HG03439 (cell line): ENCODE measurements at regions not wholly inside any gene's neighbourhood (a gene's known extent, or its start where the extent isn't known, plus 50 kb on each side); places are given as distances from the start of the nearest gene placed in this dataset.
A peak's percentile ranks its signal among the peaks of the same experiment; 100 is the strongest.

Experiments used
- ATAC-seq: cut with Tn5 transposase; IDR thresholded peaks from one replicate; pipeline ENCODE4 v1.9.1; 2021; ENCODE audit warnings: mild to moderate bottlenecking, moderate library complexity; ENCODE audit not compliant: unreplicated experiment

DNA sequence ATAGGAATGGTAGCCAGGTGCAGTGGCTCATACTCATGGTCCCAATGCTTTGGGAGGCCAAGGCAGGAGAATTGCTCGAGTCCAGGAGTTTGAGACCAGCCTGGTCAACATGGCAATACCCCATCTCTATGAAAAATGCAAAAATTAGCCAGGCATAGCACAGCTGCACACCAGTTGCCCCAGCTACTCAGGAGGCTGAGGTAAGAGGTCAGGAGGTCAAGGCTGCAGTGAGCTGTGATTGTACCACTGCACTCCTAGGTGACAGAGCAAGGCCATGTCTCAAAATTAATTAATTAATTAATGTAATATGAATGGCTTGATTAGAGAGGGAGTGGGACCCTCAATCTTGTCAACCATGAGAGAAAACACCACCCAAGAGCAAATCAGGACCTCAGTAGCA is 198.7 kb upstream of the DUSP10 start:
- no peak for ATAC-seq

DNA sequence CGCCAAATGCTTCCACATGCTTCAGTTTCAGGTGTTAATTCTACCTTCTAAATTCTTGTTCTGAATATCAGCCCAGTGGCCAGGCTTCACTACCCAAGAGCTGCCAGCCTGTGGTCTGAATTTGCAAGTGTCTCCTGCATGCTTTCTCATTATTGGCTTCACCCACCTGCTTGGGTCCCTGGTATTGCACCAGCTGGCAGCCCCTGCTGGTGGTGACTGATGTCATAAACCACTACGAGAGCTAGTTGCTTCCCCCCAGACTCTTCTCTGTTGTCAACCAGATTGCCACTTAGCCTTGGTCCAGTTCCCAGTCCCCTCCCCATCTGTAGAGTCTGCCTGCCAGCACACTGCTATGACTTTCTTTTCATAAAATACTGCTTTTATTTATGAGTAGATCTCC is 197.7 kb upstream of the DUSP10 start:
- peak; percentile 82 for ATAC-seq

DNA sequence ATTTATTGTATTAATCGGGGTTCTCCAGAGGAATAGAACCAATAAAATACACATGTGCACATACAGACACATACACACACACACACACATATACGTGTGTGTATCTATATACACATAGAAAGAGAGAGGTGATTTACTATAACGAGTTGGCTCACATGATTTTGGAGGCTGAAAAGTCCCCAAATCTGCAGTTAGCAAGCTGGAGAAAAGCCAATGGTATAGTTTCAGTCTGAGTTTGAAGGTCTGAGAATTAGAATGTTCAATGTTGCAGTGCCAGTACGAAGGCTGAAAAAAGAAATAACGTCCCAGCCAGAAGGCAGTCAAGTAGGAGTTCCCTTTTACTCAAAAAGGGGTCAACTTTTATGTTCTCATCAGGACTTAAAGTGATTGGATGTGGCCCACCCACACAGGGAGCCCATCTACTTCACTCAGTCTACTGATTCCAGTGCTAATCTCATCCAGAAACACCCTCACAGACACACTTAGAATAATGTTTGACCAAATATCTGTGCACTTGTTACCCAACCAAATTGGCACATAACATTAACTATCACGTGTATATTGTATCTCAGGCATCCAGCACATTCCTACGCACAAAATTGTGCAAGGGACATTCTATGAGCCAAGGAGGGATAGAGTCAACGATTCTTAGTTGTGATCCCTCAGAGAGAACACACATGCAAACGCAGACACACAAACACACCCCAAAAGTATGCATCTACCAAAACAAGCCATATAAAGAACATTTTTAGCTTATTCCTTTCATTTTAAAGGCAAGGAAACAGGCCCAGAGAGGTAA is 195.5 kb upstream of the DUSP10 start:
- peak; percentile 44 for ATAC-seq

DNA sequence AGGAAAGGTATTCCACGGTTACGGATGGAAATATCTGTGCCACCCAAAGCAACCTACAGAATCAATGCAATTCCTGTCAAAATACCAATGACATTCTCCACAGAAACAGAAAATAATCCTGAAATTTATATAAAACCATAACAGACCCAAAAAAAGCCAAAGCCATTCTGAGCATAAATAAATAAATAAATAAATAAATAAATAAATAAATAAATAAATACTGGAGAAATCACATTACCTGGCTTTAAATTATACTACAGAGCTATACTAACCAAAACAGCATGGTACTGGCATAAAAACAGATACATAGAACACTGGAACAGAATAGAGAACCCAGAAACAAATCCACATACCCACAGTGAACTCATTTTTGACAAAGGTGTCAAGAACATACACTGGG is 191.9 kb upstream of the DUSP10 start:
- ATAC-seq: no peak

DNA sequence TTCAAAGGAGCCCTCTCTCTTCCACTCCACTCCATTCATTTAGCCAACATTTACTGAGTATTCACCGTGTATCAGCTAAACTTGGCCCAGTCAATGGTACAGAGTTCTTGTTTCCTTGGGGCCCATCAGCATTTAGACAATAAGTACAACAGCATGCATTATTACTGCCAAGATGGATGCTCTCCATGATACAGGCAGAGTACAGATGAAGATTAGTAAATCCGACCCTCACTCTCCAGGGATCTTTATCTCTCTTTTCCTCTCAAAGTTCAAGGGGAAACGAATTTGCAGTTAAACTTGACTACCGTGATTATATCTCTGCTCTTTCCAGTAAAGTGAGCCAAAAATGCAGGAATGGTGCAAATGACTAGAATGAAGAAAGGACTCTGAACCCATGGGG is 184.6 kb upstream of the DUSP10 start:
- no peak for ATAC-seq

DNA sequence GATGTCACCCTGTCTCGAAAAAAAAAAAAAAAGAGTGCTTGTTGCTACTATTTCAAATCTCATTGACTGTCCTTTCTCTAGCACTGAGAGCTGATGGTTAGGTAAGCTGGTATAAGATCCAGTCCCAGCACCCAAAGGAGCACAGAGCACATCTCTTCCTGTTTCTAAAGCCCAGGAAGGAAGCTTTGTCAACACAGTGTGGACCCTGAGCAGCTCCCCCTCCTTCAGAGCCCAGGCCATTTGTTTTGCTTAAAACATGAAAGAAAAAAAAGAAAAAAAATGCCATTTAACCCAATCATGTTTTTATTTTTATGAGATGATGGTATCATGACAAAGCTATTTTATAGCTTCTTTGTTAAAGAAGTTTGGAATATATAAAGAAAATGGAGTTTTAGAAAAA is 184.1 kb upstream of the DUSP10 start:
- ATAC-seq: no peak

DNA sequence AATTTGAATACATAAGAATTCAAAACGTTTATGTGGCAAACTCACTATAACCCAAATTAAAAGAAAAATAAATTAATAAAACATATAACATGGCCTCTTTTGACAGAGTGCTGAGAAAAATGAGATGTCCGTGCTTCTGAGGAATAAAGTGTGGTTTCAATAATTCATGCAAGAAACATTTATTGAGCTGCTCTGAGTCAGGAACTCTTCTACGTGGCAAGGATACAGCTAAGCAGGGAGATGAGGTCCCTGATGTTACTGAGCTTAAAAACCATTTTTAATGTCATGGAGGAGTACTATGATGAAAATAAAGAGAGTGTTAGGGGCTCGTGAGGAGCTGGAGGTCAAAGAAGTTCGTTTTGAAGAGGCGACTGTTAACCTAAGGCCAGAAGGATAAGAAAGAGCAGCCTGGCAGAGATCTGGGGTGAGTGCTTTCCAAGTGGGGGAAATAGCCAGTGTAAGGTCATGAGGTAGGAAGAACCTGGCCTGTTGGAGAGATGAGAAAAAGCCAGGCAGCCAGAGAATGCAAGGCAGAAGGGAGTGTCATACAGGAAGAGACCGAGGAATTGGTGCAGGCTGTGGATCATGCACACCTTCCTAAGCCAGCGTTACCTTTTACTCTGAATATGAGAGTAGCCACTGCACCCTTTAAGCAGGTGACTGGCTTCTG is 182.2 kb upstream of the DUSP10 start:
- no peak for ATAC-seq

DNA sequence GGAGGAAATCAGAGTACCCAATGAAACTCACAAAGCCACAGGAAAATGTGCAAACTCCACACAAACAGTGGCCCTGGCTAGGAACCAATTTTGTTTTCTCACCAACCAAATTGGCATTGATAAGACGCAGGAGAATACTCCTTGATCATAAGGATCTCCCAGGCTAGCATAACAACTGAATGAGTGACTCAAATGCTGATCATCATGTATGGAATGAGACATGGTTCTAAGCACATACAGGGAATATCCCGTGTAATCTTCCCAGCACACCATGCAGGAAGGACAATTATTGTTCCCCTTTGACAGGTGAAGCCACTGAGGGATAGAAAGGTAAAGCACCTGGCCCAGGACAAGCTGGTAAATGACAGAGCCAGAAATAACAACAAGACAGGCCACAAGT is 180.0 kb upstream of the DUSP10 start:
- no peak for ATAC-seq

DNA sequence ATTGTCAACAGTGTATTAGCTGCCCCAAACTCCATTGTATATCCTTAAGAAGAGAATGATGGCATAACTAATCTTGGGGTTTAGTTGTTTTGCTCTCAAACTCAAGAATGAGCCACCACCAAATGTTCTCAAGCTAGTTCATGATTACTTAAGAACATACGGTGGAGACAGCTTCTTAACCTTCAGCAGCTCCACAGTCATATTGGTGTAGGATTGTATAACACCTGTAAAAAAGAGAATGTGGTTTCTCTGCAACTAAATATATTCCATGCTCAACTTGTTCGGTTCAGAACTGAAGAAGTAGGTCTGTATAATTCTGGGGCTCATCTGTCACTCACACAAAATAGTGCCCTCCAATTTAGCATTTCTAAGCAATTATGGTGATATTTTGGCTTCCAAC is 177.9 kb upstream of the DUSP10 start:
- no peak for ATAC-seq

DNA sequence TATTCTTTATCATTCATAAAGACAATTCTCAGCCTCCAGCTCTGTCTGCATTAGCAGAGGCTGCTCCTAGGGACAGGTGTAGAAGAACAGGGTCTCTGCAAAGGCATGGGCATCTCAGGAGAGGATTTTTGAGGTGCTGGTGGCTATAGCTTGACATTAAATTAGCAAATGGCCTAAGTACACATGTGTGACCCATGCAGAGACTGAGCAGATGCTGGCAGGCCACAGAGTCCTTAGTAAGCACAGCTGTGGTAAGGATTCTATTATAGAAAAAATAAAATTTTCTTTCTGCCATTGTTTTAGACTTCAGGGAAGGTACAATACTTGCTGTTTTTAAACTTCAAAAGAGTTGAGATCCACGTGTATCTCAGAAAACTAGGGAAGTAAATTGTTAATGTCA is 177.5 kb upstream of the DUSP10 start:
- no peak for ATAC-seq

DNA sequence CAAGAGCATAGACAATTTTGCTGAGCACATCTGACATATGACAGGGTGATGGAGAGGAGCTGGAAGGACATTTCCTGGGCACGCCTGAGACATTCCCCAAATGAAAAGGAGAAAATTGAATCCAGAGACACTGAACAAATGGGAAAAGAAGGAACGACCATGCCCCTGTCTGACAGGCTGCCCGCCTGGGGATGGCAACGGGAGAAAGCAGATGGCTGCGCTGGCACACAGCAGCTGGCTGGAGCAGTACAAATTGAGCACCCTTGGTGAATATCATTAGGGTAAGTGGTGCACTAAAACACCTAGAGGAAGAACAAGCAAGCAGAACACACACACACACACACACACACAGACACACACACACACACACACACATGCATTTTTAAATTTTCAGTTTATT is 174.3 kb upstream of the DUSP10 start:
- ATAC-seq: no peak

DNA sequence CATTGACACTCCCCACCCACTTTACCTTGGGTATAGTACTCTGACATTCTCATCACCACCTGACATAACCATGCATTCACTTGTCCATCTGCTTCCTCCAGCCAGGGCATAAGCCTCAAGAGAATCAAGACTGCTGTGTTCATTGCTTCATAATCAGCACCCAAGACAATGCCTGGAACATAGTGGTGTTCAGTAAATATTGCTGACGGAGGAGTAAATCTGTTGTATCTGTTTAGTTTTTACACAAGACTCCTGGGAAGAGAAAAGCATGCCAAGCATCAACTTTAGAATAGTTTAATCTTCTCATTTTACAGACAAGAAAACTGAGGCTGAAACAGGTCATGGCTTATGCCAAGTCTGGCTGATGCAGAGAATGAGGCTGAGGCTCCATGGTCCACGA is 173.9 kb upstream of the DUSP10 start:
- ATAC-seq: no peak

DNA sequence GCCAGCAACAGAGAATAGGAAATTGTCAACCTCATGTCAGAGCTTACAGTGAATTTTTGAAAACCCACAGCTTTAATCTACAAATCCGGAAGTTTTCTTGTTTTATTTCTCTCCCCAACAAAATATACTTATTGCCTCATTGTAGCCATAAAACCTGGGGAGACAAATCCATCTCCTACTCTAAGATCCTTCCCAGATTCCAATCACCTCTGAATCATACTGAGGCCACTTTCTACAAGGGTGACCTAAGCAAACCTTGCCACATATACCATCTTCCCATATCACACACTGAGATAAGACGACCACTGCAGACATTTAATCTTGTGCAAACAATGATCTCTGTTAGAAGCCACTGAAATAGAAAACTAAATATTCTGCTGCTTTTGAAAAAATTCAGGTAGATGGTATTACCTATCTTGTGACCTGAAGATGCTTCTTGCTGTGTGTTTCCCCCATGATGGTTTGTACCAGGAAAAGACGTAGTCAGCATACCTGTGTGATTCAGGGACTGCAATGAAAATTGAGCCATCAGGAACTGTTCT is 171.5 kb upstream of the DUSP10 start:
- ATAC-seq: no peak

DNA sequence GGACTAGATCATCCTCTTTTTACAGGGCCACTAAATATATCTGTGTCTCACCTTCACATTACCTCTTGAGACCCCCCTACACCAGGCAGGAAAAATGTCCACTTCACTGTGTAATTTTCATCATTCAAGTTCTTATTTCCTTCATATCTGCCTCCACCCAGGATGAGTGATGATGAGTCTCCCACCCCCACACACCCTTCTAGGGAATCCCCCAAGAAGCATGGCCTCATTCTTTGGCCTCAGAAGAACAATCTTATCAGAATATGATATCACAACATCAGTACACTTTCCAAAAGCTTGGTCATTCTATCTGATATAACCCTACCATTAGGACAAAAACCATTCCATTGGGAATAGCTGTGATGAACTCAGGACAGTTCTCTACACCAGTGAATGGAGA is 170.3 kb upstream of the DUSP10 start:
- ATAC-seq: no peak

DNA sequence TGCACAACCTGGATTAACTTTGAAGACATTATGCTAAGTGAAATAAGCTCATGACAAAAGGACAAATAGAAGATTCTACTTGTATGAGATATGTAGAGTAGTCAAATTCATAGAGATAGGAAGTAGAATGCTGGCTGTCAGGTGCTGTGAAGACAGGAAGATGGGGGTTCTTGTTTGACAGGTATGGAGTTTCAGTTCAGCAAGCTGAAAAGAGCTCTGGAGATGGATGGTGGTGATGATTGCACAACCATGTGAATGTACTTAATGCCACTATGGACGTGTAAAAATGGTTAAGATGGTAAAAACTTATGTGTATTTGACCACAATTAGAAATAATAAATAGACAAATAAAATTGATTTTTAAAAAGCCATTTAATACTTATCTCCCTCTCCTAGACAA is 169.8 kb upstream of the DUSP10 start:
- no peak for ATAC-seq

DNA sequence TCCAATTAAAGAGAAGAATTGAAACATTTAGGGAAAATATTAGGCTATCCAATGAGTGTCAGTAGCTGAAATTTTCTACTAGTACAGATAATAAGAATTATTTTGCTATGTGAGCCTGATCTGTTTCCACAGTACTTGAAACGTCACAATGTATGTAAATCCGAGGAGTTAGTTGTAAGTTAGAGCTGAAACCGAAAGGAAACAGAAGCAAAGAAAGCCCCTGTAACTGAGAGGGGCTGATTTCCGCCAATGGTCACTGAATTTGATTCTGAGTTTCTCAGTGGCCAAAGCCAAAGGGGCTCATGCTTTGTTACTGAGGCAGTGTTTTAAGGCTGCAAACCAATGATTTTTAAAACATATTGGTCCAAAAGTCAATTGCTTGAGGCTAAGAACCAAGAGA is 168.3 kb upstream of the DUSP10 start:
- no peak for ATAC-seq

DNA sequence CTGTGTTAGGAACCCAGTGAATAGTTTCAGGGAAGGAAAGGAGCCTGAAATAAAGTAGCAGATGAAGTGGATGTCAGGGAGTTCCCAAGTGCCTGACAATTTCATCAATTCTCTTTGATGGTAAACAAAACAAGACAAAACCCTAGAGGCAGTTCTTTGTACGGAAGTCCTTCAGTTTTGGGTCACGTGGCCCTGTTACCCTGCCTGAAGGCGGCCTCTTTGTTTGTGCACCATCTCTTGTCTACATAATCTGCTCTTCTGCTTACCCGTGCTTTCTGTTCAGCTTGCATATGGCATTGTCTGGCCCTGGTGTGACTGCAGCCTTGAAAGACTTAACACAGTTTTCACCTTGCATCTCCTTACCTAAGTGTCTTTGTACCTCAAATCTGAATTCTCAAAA is 166.7 kb upstream of the DUSP10 start:
- ATAC-seq: no peak

DNA sequence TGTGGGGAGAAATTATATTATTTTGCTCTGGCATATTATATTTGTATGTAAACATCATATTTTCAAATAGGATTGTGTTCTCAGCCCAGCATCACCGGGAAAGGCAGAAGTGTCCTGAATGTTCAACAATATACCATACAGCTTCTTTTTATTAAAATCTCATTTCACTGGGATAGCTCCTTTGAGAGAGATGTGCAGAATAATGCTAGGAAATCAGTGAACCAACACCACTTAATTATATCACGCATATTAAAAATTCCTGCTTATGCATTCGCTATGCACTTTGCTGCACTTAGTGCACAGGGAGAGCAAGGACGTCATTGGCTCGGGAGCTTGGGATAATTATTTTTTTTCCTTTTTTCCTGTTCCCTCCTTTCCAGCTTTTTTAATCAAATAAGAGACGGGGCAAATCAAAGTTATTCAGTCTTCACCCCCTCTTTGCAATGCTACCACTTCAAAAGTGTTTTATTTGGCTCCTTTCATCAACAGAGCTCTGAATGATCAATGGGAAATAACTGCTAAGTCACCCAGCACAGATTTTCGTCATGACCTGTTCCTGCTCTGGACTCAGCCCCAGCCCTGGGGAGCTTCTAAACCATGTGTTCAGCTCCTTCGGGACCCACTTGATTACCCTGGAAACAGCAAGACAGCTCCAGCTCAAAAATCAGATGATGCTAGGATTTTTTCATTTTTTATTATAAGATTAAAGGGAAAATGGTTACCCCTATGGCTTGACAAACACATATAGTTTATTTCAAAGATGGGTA is 165.5 kb upstream of the DUSP10 start:
- no peak for ATAC-seq

DNA sequence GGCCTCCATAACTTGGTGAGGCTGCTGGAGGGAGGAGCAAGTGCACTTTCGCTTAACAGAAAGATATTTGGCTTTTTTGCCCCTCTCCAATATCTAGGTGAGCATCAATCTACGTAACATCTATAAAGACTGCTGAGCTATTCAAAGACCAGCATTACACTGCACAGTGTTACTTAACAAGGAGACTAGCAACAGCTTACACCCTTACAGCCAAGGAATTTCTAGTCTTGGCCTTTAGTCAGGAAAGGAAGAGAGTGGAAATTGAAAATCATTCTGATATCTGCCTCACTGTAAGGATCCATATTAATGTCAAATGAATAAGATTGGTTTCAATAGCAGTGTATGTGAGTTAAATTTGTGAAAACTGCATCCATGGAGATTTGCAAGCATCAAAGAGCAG is 163.9 kb upstream of the DUSP10 start:
- ATAC-seq: no peak

DNA sequence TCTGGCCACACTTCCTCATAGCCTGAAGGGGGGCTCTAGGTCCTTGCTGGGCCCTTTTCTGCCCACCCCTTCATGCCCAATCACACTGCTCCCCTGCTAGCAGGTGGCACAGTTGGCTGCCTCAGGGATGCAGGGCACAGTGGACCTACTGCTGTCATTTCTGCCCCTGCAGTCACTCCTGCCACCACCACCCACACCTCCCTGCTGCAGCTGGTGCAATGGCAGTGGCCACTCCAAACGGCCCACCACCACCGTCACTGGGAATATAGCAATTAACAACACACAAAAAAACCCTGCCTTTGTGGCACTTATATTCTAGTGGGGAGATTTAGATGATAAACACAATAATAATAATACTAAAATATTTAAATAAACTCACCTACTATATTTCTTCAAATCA is 162.4 kb upstream of the DUSP10 start:
- ATAC-seq: no peak

DNA sequence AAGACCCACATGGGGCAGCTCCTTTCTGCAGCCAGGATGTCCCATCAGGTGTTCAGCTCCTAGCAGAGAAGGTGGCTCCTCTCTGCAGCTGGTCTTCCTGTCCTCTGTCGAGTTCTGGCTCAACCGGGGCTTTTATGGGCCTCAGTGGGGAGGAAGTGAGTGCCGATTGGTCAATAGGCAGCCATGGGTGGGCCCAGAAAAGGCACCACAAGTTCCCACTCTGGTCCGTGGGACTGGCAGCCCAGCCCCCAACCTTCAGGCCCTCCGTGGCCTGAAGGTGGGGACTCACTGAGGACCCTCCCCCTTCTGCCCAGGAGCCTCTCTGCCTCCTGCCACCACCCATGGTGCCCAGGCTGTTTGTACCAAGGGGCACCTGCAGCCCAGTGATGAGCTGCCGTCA is 161.7 kb upstream of the DUSP10 start:
- ATAC-seq: no peak

DNA sequence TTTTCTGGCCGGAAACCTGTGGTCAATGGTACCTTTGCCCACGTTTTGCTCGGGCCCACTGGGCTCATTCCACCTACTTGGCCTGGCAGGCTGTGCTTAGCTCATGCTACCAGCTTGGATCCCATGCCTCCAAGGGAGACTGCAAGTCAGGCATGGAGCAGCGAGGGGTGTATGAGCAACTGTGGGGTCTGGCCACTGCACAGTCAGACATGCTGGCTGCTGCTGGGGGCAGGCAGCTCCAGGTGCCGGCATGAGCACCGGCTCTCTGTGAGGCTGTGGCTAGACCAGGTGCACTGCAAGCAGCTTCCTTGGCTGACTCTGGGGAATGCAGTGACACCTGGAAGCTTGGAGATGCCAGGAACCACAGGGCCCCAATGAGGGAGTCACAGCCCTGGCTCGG is 161.1 kb upstream of the DUSP10 start:
- no peak for ATAC-seq
